GM12892 (cell line): ENCODE measurements at regions not wholly inside any gene's neighbourhood (a gene's known extent, or its start where the extent isn't known, plus 50 kb on each side); places are given as distances from the start of the nearest gene placed in this dataset.

Experiments used
- POLR2A ChIP-seq: IDR thresholded peaks from 2 replicates; pipeline ENCODE4 v1.6.1; 2011; ENCODE audit warnings: low read depth, low read length, control low read depth
- POLR2AphosphoS5 ChIP-seq: IDR thresholded peaks from 2 replicates; pipeline ENCODE4 v1.6.1; 2011; ENCODE audit warnings: low read depth, low read length, control low read depth

GRCh38 chr18:51461956-51462355, 264.5 kb upstream of the MEX3C start:
- TF ChIP-seq POLR2A (no peak), POLR2AphosphoS5 (no peak)
